ENCODE measurements at regions not wholly inside any gene's neighbourhood (a gene's known extent, or its start where the extent isn't known, plus 50 kb on each side); places are given as distances from the start of the nearest gene placed in this dataset.
A peak's percentile ranks its signal among the peaks of the same experiment; 100 is the strongest.
"Not testable (repeated sequence)": the region's sequence is repeated elsewhere in the genome, so short reads cannot be mapped to it uniquely, and the experiment has no call there.

- DNase-seq, result no peak
These were observed 154.9 kb upstream of the BEND6 start for GRCh38 chr6:56799989-56800388.

DNA sequence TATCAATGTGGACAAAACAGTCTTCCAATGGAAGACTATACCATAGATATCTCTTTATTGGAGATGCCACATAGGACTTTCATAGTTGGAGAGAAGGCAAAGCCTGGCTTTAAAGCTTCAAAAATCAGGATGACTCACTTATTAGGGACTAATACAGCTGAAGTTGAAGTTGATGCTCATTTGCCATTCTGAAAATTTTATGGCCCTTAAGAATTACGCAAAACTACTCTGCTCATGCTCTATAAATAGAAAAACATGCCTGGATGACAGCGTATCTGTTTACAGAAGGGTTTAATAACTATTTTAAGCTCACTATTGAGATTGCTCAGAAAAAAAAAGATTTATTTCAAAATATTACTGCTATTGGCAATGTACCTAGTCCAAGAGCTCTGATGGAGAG, 155.5 kb upstream of the DST start:
- no peak for DNase-seq

- DNase-seq, result no peak
These were observed 153.5 kb upstream of the DST start for GRCh38 chr6:56796196-56796532.

DNA sequence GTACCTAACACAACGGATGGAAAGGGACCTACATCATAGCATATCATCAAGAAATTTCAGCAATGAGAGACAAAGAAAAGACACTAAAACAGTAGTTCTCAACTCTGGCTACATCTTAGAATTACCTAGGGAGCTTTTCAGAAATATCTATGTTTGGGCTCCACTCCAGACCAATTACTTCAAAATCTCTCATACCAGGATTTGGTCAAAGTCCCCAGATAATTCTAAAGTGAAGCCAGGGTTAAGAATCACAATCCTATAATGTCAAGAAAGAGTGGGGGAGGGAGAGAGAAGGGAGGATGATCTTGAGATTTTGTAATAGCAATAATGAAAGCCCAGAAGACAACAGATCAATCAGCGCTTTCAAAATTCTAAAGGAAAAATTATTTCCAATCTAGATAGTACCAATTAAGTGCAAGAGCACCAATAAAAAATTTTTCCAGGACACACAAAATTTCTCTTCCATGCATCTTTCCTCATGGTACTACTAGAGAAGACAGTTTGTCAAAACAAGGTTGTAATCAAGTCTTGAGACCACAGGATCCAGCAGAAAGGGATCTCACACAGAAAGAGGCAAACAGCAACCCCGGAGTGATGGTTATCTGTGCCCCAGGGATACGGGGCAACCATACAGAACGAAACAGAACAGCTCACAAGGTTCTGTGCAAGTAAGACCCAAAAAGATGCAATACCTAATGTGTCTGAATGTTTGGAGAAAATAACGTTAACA, 152.9 kb upstream of the DST start:
- no peak for DNase-seq

DNA sequence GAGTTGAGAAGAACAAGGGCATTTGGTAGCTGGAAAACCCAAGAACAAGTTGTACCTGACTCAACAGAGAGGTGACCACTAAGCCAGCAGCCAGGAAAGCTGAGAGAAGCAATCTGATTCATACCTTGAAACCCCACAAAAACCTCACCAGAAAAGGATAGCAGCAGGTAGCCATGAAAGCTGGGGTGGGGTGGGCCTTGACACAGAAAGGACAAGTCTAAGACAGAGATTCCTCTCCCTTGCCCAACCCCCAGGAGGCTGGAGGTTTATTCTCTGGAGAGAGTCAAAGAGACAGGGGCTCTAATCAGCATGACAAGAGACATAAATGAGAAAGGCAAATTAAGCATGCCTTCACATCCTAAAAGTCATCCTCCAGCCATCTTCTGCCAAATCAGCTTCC, 151.7 kb upstream of the DST start:
- DNase-seq, result no peak

DNA sequence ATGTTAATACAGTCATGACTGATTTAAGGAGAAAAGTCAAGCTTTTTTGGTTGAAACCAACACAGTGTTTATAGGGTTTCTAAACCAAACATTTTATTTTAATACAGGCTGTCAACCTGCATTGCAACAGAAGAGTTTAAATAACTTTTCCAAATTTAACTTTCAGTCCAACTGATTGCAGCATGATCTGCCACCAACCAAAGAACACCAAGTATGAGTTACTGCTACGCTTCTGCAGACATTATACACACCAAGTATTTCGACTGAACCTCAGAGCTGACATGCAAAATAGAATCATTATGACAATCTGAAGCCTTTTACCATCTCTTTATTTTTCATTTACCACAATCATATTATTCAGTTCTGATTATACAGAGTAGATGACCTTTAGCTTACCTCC, 151.2 kb upstream of the DST start:
- no peak for DNase-seq

DNA sequence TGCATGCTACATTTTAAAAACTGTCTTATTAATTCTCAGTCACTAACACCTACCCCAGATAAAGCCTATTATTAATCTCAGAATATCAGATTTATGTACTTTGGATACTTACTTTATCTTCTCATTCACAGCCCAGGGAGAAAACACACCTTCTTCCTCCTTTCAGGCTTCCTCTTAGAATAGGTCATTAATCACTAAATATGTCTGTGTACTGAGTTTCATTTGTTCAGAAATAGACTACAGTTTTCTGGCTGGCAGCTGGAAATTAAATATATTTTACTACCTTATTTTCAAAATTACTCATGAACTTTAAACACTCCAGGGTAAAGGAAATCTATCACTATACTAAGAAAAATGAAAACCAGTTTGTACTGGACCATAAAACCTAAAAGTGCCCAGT, 147.7 kb upstream of the DST start:
- no peak for DNase-seq

GRCh38 chr6:56789879-56790278, 147.2 kb upstream of the DST start:
- no peak for DNase-seq

DNA sequence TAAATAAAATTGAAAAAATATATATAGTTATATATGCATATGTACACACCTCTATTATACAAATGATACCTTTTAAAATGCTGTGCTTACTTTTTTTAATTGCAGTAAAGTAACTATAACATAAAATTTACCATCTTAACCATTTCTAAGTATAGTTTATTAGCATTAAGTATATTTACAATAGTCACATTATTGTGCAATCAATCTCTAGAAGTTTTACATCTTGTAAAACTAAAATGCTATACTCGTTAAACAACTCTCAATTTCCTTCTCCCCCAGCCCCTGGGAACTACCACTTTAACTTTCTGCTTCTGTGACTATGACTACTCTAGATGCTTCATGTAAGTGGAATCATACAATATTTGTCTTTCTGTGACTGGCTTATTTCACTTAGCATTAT, 146.7 kb upstream of the DST start:
- no peak for DNase-seq

DNA sequence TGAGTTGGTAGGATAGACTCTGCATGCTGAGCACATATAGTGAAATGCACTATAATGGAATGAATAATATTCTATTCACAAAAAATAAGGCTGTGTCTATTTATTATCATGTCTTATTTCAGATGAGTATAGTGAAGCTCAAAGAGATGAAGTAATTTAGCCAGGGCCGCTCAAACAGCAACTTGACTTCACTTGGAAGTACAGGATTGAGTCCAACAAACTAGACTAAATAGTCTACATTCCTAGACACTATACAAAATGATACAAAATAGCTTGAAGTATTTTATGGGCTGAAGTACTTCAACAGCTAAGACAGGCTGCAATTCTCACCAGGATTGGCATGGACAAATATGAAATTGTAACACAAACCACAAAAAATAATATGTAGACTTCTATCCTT, 144.5 kb upstream of the DST start:
- DNase-seq, result no peak

GRCh38 chr6:56786256-56786655, 143.6 kb upstream of the DST start:
- DNase-seq, result no peak

- not testable (repeated sequence) for DNase-seq
These were observed 142.8 kb upstream of the DST start for GRCh38 chr6:56785536-56785935.

GRCh38 chr6:56780109-56780508, 137.4 kb upstream of the DST start:
- DNase-seq, result not testable (repeated sequence)

DNA sequence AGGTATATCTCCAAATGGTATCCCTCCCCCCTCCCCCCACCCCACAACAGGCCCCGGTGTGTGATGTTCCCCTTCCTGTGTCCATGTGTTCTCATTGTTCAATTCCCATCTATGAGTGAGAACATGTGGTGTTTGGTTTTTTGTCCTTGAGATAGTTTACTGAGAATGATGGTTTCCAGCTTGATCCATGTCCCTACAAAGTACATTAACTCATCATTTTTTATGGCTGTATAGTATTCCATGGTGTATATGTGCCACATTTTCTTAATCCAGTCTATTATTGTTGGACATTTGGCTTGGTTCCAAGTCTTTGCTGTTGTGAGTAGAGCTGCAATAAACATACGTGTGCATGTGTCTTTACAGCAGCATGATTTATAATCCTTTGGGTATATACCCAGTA, 135.8 kb upstream of the DST start:
- not testable (repeated sequence) for DNase-seq

GRCh38 chr6:56775498-56776166, 132.9 kb upstream of the DST start:
- DNase-seq, result no peak

DNA sequence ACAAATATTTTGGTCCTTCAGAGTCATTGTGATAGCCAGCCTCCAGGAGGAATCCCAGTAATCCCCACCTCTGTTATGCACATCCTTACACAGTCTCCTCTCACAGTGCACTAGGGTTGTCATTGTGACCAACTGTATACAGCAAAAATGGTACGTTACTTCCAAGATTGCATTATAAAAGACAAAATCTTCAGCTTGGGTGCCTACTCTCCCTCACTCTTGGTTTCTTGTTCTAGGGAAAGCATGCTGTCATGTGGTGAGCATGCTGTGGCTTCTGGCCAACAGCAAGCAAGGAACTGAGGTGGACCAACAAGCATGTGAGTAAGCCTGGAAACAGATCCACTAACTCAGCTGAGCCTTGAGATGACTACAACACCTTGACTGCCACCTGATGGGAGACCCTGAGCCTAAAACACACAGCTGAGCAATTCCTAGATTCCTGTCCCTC, 130.1 kb upstream of the DST start:
- DNase-seq, result no peak

DNA sequence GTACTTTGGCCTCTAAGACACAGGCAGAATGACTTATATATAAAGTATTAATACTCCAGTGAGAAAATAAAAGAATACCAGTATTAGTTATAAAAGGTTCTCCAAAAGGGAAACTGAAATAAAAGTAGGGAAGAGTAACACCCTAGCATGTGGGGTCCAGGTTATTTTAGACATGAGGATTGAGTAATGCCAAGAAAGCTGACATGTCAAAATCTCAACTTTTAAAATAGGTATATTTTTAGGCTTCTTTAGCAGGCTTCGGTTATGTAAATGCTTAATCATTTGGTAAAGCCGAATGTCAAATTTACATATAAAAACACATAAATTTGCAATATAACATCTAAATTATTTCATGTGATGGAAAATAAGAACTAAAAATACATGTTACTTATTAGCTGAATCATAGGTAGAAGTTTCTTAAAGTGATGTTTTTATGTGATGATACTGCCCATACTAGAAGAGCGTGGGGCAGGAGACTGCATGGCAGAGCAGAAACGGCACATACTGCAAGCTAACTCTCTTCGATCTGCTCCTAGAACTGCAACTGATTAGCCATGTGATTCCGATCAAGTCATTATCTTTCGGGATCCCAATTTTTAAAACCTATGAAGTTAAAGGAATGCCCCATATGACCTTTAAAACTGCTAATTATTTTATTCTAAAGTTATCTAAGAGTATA, 129.4 kb upstream of the DST start:
- DNase-seq, result no peak

DNA sequence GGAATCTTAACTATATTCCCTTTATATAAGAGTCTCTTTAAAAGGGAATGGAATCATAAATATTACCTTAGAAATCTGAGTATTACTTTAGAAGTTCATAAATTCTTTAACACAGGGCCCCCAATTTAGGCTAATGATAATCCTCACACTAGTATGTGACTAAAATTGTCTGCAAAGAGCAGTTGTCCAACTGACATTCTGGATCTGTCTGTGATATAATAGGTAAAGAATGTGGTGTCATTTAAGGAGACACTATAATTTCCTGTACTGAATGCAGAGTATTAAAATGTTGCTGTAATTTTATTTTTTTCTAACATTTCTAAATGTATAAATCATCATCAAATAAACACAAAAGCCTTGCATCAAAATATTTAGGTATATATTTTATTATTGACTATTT, 128.5 kb upstream of the DST start:
- no peak for DNase-seq

- no peak for DNase-seq
These were observed 127.4 kb upstream of the DST start for GRCh38 chr6:56770011-56770520.

- DNase-seq, result no peak
These were observed 125.3 kb upstream of the DST start for GRCh38 chr6:56767892-56768531.

DNA sequence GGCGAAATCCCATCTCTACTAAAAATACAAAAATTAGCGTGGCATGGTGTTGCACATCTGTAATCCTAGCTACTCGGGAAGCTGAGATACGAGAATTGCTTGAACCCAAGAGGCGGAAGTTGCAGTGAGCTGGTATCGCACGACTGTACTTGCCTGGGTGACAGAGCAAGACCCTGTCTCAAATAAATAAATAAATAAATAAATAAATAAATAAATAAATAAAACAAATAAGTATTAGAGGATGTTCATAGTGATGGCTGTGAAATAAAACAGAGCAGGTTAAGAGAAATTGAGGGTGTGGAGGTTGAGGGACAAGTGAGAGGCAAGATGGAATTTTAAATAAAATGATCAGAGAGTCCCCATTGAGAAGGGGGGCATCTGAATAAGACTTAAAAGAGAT, 124.7 kb upstream of the DST start:
- no peak for DNase-seq

DNA sequence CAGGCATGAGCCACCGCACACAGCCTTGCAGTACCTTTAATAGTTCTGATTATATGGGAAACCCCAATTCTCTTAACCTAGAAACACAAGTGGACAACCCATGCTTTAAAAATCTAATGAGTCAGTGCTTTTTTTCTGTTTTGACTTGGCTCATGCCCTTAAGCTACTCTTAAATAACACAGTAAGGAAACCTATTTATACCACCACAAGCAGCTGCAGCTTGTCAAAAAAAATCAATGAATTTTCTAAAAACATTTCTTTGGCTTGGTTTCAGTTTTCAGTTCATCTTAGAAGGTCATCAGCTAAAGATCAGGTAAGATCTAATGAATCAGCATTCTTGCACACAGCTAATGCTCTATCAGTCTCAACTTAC, 124.1 kb upstream of the DST start:
- peak; percentile 6 for DNase-seq

DNA sequence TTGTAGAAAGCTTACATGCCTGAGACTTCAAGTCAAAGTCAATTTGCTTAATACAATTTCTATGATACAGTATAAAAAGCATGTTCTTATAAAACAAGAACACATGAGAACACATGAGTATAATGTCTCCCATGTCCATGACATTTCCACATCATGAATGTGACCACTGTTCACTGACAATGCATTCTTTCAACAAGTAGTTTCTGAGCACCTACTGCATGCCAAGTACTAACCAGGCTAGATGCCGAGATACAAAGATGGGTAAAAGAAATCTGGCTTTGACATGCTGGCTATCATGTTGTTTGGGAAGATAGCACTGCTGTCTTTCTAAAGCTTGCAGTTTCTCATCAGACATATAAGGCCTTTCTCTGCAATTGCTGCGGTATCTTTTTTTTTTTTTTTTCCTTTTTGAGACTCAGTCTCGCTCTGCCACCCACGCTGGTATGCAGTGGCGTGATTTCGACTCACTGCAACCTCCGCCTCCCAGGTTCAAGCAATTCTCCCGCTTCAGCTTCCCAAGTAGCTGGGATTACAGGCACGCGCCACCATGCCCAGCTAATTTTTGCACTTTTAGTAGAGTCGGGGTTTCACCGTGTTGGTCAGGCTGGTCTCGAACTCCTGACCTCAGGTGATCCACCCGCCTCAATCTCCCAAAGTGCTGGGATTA, 123.6 kb upstream of the DST start:
- no peak for DNase-seq
